HG03571 (cell line): ENCODE measurements at regions not wholly inside any gene's neighbourhood (a gene's known extent, or its start where the extent isn't known, plus 50 kb on each side); places are given as distances from the start of the nearest gene placed in this dataset.
A peak's percentile ranks its signal among the peaks of the same experiment; 100 is the strongest.
"Not testable (repeated sequence)": the region's sequence is repeated elsewhere in the genome, so short reads cannot be mapped to it uniquely, and the experiment has no call there.

Experiments used
- ATAC-seq: cut with Tn5 transposase; IDR thresholded peaks from one replicate; pipeline ENCODE4 v1.9.1; 2021; ENCODE audit not compliant: unreplicated experiment

DNA sequence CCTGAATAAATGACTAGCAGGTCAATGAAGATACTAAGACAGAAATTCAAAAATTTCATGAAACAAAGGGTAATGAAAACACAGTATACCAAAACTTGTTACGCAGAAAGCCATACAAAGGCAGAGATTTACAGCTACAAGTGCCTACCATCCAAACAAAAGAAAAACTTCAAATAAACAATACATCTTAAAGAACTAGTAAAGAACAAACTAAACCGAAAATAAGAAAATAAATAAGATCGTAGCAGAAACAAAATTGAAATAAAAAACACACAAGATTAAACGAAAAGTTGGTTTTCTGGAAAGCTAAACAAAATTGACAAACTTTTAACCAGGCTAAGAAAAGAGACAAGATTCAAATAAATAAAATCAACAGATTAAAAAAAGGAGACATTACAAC is 51.5 kb downstream of the VPREB1 start:
- ATAC-seq, result not testable (repeated sequence)

DNA sequence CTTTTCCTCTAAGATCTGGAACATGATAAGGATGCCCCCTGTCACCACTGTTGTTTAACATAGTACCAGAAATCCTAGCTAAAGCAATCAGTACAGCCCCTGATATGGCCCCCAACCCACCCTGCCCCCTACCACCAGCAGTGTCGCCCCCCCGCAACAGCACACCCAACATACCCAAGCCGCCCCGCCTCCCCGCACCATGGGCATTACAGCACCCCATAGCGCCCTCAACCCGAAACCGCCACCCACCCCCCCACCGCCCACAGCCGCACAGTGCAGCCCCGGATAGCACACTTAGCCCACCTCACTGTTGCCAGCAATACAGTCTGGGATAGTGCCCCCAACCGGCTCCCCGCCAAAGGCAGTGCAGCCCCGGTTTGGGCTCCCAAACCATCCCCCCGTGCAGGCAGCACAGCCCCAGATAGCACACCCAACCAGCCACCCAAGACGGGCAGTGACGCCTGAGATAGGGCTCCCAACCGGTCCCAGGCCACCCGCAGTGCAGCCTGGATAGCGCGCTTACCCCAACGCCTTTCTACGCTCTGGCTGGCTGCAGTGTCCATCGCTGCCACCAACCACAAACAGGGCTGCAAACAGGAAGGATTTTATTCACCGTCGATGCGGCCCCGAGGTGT is 52.7 kb downstream of the VPREB1 start:
- ATAC-seq, result not testable (repeated sequence)

DNA sequence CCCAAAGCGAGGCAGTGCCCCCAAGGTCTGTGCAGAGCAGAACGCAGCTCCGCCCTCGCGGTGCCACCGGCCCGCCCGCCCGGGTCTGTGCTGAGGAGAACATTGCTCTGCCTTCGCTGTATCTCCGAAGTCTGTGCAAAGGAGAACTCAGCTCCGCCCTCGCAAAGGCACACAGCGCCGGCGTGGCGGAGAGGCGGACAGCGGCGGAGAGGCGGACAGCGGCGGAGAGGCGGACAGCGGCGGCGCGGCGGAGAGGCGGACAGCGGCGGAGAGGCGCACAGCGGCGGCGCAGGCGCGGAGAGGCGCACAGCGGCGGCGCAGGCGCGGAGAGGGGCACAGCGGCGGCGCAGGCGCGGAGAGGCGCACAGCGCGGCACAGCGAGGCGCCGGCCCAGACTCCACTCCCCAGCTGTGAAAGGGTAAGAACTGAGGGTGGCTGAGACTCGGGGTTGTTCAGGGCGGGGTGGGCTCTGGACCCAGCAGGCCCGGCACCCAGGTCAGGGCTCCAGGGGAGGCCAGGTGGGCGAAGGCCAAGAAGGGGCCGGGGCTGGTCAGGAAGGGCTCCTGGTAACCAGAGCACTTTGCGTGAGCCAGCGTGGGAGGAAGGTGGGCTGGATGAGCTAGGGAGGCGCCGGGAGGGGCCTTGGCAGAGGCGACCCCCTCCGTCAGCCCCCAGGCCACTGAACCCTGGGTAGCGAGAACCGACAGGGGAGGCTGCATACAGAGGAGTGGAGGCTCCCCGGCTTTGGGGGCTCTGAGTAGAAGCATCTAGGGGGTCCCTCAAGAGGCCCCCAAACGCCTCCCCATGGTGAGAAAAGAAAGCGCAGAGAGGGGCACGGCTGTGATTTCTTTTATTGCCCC is 53.4 kb downstream of the VPREB1 start:
- ATAC-seq, result peak; percentile 71

DNA sequence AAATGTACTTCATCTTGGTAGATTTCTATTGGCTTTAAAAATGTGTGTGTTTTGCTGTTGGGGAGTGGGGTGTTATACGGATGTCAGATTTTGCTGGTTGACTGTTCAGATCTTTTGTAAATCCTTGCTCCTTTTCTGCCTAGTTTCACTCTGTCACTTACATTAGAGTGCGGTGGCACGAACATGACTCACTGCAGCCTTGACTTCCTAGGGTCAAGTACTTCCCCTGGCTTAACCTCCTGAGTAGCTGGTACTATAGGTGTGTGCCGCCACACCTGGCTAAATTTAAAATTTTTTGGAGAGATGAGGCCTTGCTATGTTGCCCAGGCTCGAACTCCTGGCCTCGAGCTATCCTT is 54.0 kb downstream of the VPREB1 start:
- not testable (repeated sequence) for ATAC-seq

DNA sequence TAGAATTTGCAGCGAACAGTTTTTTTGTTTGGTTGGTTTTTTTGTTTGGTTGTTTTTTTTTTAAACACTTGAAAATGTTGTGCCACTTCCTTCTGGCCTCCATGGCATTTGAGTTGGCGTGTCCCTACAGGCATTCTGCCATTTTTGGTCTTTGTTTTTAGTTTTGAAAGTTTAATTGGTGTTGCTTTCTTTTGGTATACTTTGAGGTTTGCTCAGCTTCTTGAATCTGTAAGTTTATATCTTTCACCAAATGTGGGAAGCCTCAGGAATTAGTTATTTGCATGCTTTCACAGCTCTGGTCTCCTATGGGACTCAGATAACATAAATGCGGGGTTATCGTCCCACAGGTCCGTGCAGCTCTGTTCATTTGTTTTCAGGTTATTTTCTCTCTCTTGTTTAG is 55.9 kb downstream of the VPREB1 start:
- ATAC-seq, result not testable (repeated sequence)

DNA sequence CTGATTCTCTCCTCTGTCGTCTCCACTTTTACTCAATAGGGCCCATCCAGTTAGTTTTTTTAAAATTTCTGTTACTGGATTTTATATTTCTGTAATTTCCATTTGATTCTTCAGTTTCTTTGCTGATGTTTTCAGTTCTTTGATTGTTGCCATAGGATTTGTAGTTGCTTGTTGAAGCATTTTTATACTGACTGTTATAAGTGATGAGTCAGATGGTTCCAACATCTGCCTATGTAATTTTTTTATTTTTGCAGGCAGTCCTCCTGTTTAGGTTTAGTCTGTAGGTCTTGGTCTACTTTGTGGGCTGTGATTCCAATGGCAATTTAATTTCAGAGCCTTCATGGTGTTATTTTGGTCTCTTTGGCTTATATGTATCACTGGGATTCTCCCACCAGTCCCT is 56.4 kb downstream of the VPREB1 start:
- not testable (repeated sequence) for ATAC-seq

DNA sequence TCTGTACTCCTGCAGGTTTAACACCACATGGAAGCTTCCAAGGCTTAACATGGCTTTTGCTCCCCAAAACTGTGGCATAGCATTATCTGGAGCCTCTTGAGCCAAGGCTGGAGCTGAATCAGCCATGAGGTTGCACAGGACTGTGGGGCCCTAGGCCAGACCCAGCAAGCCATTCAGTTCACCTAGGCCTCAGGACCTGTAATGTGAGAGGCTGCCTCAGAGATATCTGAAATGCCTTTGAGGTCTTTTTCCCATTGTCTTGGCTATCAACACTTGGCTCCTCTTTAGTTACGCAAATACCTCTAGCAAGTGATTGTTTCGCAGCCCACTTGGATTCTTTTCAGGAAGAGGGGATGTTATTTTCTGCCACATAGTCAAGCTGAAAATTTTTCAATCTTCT is 72.0 kb downstream of the VPREB1 start:
- ATAC-seq, result no peak

DNA sequence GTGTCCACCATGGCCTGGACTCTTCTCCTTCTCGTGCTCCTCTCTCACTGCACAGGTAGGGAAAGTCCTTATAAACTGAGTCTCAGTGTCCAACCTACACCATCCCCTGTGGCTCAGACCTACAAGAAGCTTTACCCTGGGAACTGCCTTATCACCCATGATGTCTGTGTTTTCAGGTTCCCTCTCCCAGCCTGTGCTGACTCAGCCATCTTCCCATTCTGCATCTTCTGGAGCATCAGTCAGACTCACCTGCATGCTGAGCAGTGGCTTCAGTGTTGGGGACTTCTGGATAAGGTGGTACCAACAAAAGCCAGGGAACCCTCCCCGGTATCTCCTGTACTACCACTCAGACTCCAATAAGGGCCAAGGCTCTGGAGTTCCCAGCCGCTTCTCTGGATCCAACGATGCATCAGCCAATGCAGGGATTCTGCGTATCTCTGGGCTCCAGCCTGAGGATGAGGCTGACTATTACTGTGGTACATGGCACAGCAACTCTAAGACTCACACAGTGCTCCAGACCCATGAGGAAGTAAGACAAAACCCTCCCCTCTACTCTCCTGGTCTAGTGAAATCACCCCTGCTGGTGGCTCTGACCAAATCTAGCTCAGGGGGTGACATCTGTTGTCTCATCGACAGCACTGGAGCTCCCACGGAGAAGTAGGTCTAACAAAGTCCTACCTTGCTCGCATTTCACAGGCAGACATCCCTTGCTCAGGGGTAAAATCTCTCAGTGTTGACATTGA is 74.3 kb downstream of the VPREB1 start:
- no peak for ATAC-seq

DNA sequence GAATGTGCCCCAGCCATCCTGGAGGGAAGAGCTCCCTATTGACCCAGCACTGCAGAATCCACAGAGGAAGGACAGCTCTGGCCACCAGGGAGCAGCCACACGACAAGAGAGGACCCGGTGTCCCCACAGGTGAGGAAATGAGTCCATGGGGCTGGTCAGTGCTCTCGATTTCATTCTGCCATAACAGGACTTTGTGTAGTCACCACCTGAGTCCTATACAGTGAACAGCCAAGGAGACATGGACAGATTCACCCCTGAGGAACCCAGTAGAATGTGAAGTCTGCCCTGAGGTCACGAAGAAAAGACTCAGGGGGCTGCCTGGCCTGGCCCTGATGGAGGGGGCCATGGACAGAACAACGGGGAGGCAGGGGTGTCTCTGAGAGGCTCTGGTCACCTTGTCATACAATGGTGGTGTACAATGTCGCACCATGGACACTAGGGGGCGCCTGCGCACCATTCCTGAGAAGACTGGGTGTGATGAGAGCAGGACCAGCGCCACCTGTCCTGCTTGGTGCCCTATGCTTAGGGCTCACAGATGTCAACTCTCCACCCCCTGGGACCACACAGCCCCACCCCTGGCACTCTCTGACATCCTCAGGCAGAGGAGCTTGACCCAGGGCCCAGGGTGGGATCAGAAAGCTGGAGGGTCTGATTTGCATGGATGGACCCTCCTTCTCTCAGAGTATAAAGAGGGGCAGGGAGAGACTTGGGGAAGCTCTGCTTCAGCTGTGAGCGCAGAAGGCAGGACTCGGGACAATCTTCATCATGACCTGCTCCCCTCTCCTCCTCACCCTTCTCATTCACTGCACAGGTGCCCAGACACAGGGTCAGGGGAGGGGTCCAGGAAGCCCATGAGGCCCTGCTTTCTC is 77.4 kb downstream of the VPREB1 start:
- ATAC-seq, result peak; percentile 68

DNA sequence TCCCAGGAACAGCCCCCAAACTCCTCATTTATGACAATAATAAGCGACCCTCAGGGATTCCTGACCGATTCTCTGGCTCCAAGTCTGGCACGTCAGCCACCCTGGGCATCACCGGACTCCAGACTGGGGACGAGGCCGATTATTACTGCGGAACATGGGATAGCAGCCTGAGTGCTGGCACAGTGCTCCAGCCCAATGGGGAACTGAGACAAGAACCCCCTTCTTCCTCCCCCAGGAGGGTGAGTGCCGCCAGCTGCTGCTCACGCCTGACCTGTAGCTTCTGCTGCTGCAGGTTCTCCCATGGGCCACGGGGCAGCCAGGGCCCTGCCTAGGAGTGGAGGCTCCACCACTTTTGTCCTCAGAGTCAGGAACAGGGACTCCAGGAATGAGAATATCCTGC is 78.2 kb downstream of the VPREB1 start:
- no peak for ATAC-seq

DNA sequence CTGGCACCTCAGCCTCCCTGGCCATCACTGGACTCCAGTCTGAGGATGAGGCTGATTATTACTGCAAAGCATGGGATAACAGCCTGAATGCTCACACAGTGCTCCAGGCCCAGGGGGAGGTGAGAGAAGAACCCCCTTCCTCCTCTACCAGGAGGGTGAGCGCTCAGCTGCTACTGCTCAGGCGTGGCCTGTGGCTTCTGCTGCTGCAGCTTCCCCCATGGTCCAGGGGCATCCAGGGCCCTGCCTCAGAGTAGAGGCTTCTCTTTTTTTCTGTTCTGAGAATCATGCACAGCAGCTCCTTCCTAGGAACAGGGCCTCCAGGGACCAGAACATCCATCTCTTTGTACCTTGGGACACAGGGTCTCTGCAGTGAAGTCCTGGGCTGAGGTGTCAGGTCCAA is 83.1 kb downstream of the VPREB1 start:
- no peak for ATAC-seq

DNA sequence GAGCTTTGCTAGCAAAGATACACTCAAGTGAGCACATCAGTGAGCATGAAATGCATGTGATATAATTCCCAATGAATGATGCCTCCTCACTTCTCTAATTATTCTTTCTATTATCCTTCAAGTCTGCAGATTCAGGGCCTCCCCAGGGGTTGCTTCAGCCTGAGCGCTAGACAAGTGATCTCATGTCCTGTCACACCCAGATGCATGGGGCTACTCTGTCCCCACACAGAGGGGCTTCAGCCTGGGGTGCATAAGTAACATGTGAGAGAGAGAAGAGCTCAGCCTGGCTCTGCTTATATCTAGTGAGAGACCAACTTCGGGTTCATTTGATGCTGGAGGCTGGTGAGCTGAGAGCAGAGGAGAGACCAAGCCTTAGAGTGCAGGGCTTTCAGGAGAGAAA is 85.2 kb downstream of the VPREB1 start:
- no peak for ATAC-seq

DNA sequence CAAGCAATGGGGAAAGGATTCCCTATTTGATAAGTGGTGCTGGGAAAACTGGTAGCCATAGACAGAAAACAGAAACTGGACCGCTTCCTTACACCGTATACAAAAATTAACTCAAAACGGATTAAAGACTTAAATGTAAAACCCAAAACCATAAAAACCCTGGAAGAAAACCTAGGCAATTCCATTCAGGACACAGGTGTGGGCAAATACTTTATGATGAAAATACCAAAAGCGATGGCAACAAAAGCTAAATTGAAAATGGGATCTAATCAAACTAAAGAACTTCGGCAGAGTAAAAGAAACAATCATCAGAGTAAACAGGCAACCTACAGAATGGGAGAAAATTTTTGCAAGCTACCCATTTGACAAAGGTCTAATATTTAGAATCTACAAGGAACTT is 91.1 kb downstream of the VPREB1 start:
- ATAC-seq, result not testable (repeated sequence)

DNA sequence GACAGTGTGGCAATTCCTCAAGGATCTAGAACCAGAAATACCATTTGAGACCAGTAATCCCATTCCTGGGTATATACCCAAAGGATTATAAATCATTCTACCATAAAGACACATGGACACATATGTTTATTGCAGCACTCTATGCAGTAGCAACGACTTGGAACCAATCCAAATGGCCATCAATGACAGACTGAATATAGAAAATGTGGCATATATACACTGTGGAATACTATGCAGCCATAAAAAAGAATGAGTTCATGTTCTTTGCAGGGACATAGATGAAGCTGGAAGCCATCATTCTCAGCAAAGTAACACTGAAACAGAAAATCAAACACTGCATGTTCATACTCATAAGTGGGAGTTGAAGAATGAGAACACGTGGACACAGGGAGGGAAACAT is 91.7 kb downstream of the VPREB1 start:
- not testable (repeated sequence) for ATAC-seq

DNA sequence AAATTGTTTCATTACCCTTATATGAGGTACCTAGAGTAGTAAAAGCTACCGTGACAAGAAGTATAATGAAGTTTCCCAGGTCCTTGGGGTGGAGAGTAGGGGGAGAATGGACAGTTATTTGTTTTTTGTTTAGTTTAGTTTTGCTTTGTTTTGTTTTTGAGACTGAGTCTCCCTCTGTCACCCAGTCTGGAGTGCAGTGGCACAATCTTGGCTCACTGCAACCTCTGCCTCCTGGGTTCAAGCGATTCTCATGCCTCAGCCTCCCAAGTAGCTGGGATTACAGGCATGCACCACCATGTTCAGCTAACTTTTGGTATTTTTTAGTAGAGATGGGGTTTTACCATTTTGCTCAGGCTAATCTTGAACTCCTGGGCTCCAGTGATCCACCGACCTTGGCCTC is 94.2 kb downstream of the VPREB1 start:
- ATAC-seq, result not testable (repeated sequence)

DNA sequence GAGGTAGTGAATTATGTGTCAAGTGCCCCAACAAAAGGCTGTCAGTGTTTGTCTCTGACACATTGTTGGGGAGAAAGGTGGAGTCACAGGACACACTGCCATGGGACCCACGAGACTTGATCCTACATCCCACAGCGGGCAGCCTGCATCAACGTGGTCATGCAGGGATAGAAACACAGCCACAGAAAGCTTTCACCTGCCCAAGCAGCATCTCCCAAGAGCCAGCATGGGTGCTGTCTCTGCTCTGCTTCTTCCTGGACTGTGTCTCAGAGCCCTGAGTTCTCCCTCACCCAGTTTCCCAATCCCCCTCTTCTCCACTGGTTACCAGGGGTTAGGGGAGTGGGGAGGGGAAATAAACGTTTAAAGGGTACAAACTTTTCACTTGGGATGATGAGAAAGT is 97.2 kb downstream of the VPREB1 start:
- no peak for ATAC-seq

DNA sequence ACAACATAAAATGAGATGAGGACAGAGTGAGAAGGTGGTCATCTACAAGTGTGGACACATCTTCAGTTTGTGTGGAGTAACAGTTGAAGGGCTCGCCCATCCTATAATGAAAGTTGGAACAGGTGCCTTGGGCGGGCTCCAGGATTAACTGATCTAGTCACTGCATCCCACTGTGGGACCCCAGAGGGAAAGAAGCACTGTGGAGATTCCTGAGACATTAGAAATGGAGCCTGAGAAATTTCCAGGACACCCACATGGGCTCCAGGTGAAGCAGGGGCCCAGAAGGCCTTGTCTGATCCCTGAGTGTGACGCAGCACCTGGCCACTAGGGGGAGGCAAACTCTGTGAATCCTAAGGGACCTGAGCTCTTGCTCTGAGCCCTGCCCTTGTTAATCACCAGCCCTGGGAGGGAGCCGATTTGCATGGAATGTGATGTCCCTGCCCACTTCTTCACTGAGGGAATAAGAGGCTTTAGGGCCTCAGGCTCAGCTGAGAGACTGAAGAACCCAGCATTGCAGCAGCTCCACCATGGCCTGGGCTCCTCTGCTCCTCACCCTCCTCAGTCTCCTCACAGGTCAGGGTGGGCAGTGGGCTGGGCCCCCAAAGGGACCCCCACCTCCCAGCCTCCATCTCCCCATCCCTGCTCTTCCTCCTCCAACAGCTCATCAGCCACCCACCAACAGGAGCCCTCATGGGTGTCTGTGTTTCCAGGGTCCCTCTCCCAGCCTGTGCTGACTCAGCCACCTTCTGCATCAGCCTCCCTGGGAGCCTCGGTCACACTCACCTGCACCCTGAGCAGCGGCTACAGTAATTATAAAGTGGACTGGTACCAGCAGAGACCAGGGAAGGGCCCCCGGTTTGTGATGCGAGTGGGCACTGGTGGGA is 98.4 kb downstream of the VPREB1 start:
- no peak for ATAC-seq

DNA sequence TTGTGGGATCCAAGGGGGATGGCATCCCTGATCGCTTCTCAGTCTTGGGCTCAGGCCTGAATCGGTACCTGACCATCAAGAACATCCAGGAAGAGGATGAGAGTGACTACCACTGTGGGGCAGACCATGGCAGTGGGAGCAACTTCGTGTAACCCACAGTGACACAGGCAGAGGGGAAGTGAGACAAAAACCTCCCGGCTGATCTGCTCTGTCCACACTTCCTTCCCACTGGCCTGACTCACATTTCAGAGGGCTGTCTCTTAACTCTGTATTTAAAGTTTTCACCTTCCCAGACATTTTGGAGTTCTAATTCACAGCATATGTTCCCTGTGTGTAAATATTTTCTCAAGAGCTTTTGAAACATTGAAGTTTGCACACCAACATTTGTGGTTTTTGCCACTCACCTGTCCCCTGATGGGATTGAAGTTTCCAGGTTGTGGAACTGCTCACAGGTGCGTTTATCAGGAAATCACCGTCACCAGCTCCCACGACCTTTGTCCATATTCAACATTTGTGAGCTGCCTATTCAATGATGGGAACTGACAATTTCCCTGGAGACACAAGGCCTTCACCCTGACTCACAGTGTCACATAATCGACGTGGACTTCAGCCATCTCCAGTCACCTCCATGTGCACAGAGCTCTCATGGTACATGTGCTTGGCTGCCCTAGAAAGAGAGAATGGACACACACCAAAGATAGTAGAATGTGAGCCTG is 99.2 kb downstream of the VPREB1 start:
- no peak for ATAC-seq

DNA sequence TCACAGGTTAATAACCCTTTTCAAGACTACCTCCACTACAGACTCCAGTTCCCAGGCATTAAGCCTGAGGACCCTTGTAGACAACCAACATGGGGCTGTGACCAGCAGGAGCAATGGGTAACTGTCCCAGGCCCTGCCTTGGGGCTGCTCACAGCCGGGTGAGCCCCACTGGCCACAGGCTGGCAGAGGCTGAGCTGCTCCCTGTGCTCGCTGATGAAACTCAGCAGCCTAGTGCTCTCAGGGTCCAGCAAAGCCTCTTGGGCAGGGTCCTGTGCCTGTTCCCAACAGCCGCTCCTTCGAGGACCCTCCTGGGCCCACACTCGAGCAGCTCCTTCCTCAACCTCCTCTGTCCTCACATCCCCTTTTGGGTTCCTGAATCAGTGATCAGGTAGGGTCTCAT is 99.8 kb downstream of the VPREB1 start:
- ATAC-seq, result no peak
